Activated B cell treated with CpG ODN at 0.5 μM for 24 hours (primary cell): ENCODE measurements at regions not wholly inside any gene's neighbourhood (a gene's known extent, or its start where the extent isn't known, plus 50 kb on each side); places are given as distances from the start of the nearest gene placed in this dataset.

ENCODE experiments used
- ATAC-seq: fragments of 200-7000 bp; cut with Tn5 transposase; one replicate; pipeline ENCODE4 v1.10.0; 2021; ENCODE audit warnings: low read depth, mild to moderate bottlenecking, moderate library complexity
- CTCF ChIA-PET: fragments of 350-600 bp; sonication (Branson Sonifier 250); formaldehyde crosslinking; loops from one replicate; lab custom pipeline; 2021; ENCODE audit warnings: antibody characterized with exemption; lab: Charles Lee
- POLR2A ChIA-PET: fragments of 350-600 bp; sonication (Branson Sonifier 250); formaldehyde crosslinking; loops from one replicate; lab custom pipeline; 2021; ENCODE audit warnings: antibody characterized with exemption; lab: Charles Lee
- DNase-seq: peaks from one replicate; pipeline ENCODE4 v3.0.0; 2022
- H3K27ac Mint-ChIP-seq: one replicate; pipeline ENCODE4 v1.8.0; 2020; ENCODE audit warnings: mixed read lengths
- H3K27me3 Mint-ChIP-seq: one replicate; pipeline ENCODE4 v1.8.0; 2021; ENCODE audit warnings: mixed read lengths
- H3K36me3 Mint-ChIP-seq: one replicate; pipeline ENCODE4 v1.8.0; 2021; ENCODE audit warnings: low read depth, mixed read lengths
- H3K4me1 Mint-ChIP-seq: one replicate; pipeline ENCODE4 v1.8.0; 2021; ENCODE audit warnings: mixed read lengths
- H3K4me3 Mint-ChIP-seq: one replicate; pipeline ENCODE4 v1.8.0; 2020; ENCODE audit warnings: mild to moderate bottlenecking, mixed read lengths
- H3K9me3 Mint-ChIP-seq: one replicate; pipeline ENCODE4 v1.8.0; 2020; ENCODE audit warnings: mixed read lengths
- intact Hi-C: fragments of 100-400 bp; cut with micrococcal nuclease; formaldehyde crosslinking; loops from one replicate; pipeline ENCODE4 v1.15.1; 2024
- TF ChIP-seq, protein P1 (sequence below): fragments of 200-600 bp; IDR thresholded peaks from one replicate; pipeline ENCODE4 v1.8.0; 2022; ENCODE audit warnings: antibody characterized with exemption, mild to moderate bottlenecking

DNA sequence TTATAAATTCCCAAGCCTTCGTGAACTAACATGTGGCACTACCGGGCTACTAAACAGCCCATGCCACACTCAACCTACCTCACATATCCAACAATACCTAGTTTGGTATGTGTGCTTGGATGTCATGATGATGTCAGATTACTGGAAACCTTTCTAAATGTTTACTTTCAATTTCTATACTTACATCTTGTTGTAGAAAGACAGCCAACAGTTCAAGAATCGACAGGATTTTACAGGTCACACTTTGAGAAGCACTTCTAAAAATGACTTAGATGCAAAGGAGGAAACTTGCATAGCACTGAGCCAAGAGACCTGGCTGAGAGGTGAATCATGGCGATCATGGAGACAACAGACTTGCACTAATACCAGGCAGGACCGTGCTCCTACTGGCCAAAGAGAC lies 209.9 kb downstream of the COL4A1 start:
- DNase-seq (no peak), ATAC-seq (no peak)
- ChIA-PET POLR2A (no interaction called here), CTCF (no interaction called here)
- intact Hi-C loops: no loop called here
- TF ChIP-seq, protein P1, sequence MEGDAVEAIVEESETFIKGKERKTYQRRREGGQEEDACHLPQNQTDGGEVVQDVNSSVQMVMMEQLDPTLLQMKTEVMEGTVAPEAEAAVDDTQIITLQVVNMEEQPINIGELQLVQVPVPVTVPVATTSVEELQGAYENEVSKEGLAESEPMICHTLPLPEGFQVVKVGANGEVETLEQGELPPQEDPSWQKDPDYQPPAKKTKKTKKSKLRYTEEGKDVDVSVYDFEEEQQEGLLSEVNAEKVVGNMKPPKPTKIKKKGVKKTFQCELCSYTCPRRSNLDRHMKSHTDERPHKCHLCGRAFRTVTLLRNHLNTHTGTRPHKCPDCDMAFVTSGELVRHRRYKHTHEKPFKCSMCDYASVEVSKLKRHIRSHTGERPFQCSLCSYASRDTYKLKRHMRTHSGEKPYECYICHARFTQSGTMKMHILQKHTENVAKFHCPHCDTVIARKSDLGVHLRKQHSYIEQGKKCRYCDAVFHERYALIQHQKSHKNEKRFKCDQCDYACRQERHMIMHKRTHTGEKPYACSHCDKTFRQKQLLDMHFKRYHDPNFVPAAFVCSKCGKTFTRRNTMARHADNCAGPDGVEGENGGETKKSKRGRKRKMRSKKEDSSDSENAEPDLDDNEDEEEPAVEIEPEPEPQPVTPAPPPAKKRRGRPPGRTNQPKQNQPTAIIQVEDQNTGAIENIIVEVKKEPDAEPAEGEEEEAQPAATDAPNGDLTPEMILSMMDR: no peak
- peaks cover 12% of the 10 kb centered on the region for H3K9me3 Mint-ChIP-seq
- H3K36me3 Mint-ChIP-seq: no peaks in the 10 kb centered on the region
- no peaks in the 10 kb centered on the region for H3K27me3 Mint-ChIP-seq
- no peak overlapping the region for H3K27ac Mint-ChIP-seq
- H3K4me1 Mint-ChIP-seq: no peaks in the 10 kb centered on the region
- H3K4me3 Mint-ChIP-seq: no peak overlapping the region

DNA sequence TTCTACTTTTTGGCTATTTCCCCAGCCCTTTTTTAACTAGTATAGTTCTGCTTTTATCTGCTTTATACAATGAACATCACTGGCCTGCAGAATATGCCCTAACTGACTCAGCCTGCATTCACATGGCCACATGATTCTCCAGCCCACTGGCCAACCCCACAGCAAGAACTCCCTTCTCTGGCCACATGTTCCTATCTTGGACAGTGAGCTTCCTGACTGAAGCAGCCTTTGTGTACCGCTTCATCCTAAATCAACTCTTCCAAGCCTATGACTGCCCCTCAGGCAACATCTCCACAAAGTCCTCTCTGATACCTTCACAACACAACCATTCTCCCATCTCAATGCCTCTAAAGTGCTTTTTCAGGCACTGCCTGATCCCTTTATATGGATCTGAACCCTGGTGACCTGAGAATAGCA lies 214.1 kb downstream of the COL4A1 start:
- DNase-seq (no peak), ATAC-seq (no peak)
- POLR2A ChIA-PET: no interaction called here
- Mint-ChIP-seq H3K9me3 (no peaks in the 10 kb centered on the region), H3K27me3 (no peaks in the 10 kb centered on the region), H3K4me1 (no peaks in the 10 kb centered on the region), H3K36me3 (no peaks in the 10 kb centered on the region), H3K27ac (no peak overlapping the region), H3K4me3 (no peak overlapping the region)
- TF ChIP-seq, protein P1: no peak
- CTCF ChIA-PET: no interaction called here
- intact Hi-C loops: no loop called here

- TF ChIP-seq, protein P1: no peak
- Mint-ChIP-seq H3K4me3 (no peak overlapping the region), H3K27me3 (no peaks in the 10 kb centered on the region), H3K9me3 (peaks cover 6% of the 10 kb centered on the region), H3K27ac (no peak overlapping the region), H3K4me1 (no peaks in the 10 kb centered on the region), H3K36me3 (no peaks in the 10 kb centered on the region)
- POLR2A ChIA-PET: no interaction called here
- DNase-seq: no peak
- CTCF ChIA-PET: no interaction called here
- intact Hi-C loops: no loop called here
- ATAC-seq: no peak
These were observed 217.1 kb downstream of the COL4A1 start for GRCh38 chr13:110089815-110090214.

DNA sequence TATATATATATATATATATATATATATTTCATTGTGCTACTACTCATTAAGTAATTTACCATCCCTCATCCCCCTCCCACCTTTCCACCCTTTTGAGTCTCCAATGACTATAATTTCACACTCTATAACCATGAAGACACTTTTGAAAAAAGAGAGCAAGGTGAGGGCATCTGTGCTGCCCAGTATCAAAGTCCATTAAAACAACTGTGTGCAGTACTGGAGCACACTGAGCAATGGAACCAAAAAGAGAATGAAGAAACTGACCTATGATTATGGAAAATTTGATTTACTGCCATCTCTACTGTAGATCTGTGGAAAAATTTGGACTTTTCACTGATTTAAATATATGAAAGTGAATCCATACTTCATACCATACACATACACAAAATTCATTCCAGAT lies 217.9 kb downstream of the COL4A1 start:
- Mint-ChIP-seq H3K27ac (no peak overlapping the region), H3K36me3 (no peaks in the 10 kb centered on the region), H3K4me3 (no peak overlapping the region), H3K9me3 (peaks cover 9% of the 10 kb centered on the region), H3K27me3 (no peaks in the 10 kb centered on the region), H3K4me1 (no peaks in the 10 kb centered on the region)
- TF ChIP-seq, protein P1: no peak
- no peak for ATAC-seq
- ChIA-PET CTCF (no interaction called here), POLR2A (no interaction called here)
- DNase-seq: no peak
- intact Hi-C loops: no loop called here

- CTCF ChIA-PET: no interaction called here
- no peaks in the 10 kb centered on the region for H3K4me1 Mint-ChIP-seq
- H3K27me3 Mint-ChIP-seq: peaks cover 3% of the 10 kb centered on the region
- POLR2A ChIA-PET: no interaction called here
- ATAC-seq (no peak), DNase-seq (no peak)
- peaks cover 2% of the 10 kb centered on the region for H3K9me3 Mint-ChIP-seq
- intact Hi-C loops: no loop called here
- no peak overlapping the region for H3K27ac Mint-ChIP-seq
- H3K36me3 Mint-ChIP-seq: no peaks in the 10 kb centered on the region
- no peak overlapping the region for H3K4me3 Mint-ChIP-seq
- TF ChIP-seq, protein P1: no peak
These were observed 233.0 kb downstream of the COL4A1 start for GRCh38 chr13:110073982-110074381.
